ENCODE measurements at regions not wholly inside any gene's neighbourhood (a gene's known extent, or its start where the extent isn't known, plus 50 kb on each side); places are given as distances from the start of the nearest gene placed in this dataset.

- Histone ChIP-seq H3K36me3 (ENCODE audit: insufficient read depth, low read length) (no peaks in the 10 kb centered on the region), H2AFZ (ENCODE audit: low read length) (no peak overlapping the region)
- TF ChIP-seq CTCF (IDR thresholded peaks at IDR 0.05; ENCODE audit: extremely low read depth, low read depth, low read length) = no peak
Measured at GRCh38 chr3:181081930-181082329, 92.4 kb upstream of the DNAJC19 start.

GRCh38 chr3:181076558-181076957, 87.0 kb upstream of the DNAJC19 start:
- Histone ChIP-seq H4K20me1 (ENCODE audit: insufficient read depth, low read length) (no peaks in the 10 kb centered on the region), H3K9me3 (ENCODE audit: low read depth, low read length) (no peaks in the 10 kb centered on the region), H3K4me1 (ENCODE audit: insufficient read depth, low read length) (no peaks in the 10 kb centered on the region), H3K4me3 (ENCODE audit: insufficient read depth, low read length) (no peak overlapping the region), H3K27ac (ENCODE audit: low read depth, low read length) (no peak overlapping the region), H3K4me2 (ENCODE audit: insufficient read depth, low read length) (no peak overlapping the region), H3K36me3 (ENCODE audit: insufficient read depth, low read length) (no peaks in the 10 kb centered on the region), H3K79me2 (ENCODE audit: insufficient read depth, low read length) (no peaks in the 10 kb centered on the region), H3K27me3 (ENCODE audit: insufficient read depth, low read length) (no peaks in the 10 kb centered on the region), H2AFZ (ENCODE audit: low read length) (no peak overlapping the region)
- TF ChIP-seq CTCF (IDR thresholded peaks at IDR 0.05; ENCODE audit: extremely low read depth, low read depth, low read length) = no peak
- DNase-seq (ENCODE audit: insufficient read length, low spot score, missing footprints) = no peak

More at GRCh38 chr3:181081930-181082329, 92.4 kb upstream of the DNAJC19 start:
- Histone ChIP-seq H3K4me3 (ENCODE audit: insufficient read depth, low read length) (no peak overlapping the region), H4K20me1 (ENCODE audit: insufficient read depth, low read length) (no peaks in the 10 kb centered on the region), H3K27ac (ENCODE audit: low read depth, low read length) (no peak overlapping the region), H3K79me2 (ENCODE audit: insufficient read depth, low read length) (no peaks in the 10 kb centered on the region), H3K4me1 (ENCODE audit: insufficient read depth, low read length) (no peaks in the 10 kb centered on the region), H3K27me3 (ENCODE audit: insufficient read depth, low read length) (no peaks in the 10 kb centered on the region), H3K9me3 (ENCODE audit: low read depth, low read length) (no peaks in the 10 kb centered on the region), H3K4me2 (ENCODE audit: insufficient read depth, low read length) (no peak overlapping the region)
- DNase-seq (ENCODE audit: insufficient read length, low spot score, missing footprints) = no peak

GRCh38 chr3:181075098-181075497, 85.6 kb upstream of the DNAJC19 start:
- Histone ChIP-seq H3K4me2 (ENCODE audit: insufficient read depth, low read length) (no peak overlapping the region), H3K4me3 (ENCODE audit: insufficient read depth, low read length) (no peak overlapping the region), H4K20me1 (ENCODE audit: insufficient read depth, low read length) (no peaks in the 10 kb centered on the region), H3K36me3 (ENCODE audit: insufficient read depth, low read length) (no peaks in the 10 kb centered on the region), H3K27me3 (ENCODE audit: insufficient read depth, low read length) (no peaks in the 10 kb centered on the region), H3K9me3 (ENCODE audit: low read depth, low read length) (no peaks in the 10 kb centered on the region), H3K79me2 (ENCODE audit: insufficient read depth, low read length) (no peaks in the 10 kb centered on the region), H3K4me1 (ENCODE audit: insufficient read depth, low read length) (no peaks in the 10 kb centered on the region), H3K27ac (ENCODE audit: low read depth, low read length) (no peak overlapping the region), H2AFZ (ENCODE audit: low read length) (no peak overlapping the region)
- DNase-seq (ENCODE audit: insufficient read length, low spot score, missing footprints) = no peak
- no peak for TF ChIP-seq CTCF (IDR thresholded peaks at IDR 0.05; ENCODE audit: extremely low read depth, low read depth, low read length)

GRCh38 chr3:181066143-181067087, 76.9 kb upstream of the DNAJC19 start:
- H3K27me3 ChIP-seq (ENCODE audit: insufficient read depth, low read length) = no peaks in the 10 kb centered on the region
- no peak overlapping the region for H3K4me3 ChIP-seq (ENCODE audit: insufficient read depth, low read length)
- no peak overlapping the region for H3K4me2 ChIP-seq (ENCODE audit: insufficient read depth, low read length)
- no peaks in the 10 kb centered on the region for H3K9me3 ChIP-seq (ENCODE audit: low read depth, low read length)
- no peak overlapping the region for H2AFZ ChIP-seq (ENCODE audit: low read length)
- no peaks in the 10 kb centered on the region for H3K79me2 ChIP-seq (ENCODE audit: insufficient read depth, low read length)
- TF ChIP-seq CTCF (IDR thresholded peaks at IDR 0.05; ENCODE audit: extremely low read depth, low read depth, low read length) = no peak
- no peaks in the 10 kb centered on the region for H4K20me1 ChIP-seq (ENCODE audit: insufficient read depth, low read length)
- H3K36me3 ChIP-seq (ENCODE audit: insufficient read depth, low read length) = no peaks in the 10 kb centered on the region
- no peaks in the 10 kb centered on the region for H3K4me1 ChIP-seq (ENCODE audit: insufficient read depth, low read length)
- no peak overlapping the region for H3K27ac ChIP-seq (ENCODE audit: low read depth, low read length)
- DNase-seq (ENCODE audit: insufficient read length, low spot score, missing footprints) = peak; percentile 0

All from osteoblast (primary cell).